Activated naive CD8-positive, alpha-beta T cell treated with anti-CD3 and anti-CD28 coated beads, Interleukin-2, amount 10 ng/mL, durations not matched to agents 7 days and 5 days (primary cell): ENCODE measurements at regions not wholly inside any gene's neighbourhood (a gene's known extent, or its start where the extent isn't known, plus 50 kb on each side); places are given as distances from the start of the nearest gene placed in this dataset.

Source experiments
- ATAC-seq: fragments of 150-1000 bp; cut with Tn5 transposase; one replicate; pipeline ENCODE4 v1.10.0; 2021; ENCODE audit warnings: low read depth, moderate library complexity
- POLR2A ChIA-PET: fragments of 350-600 bp; sonication (Branson Sonifier 250); formaldehyde crosslinking; loops from one replicate; lab custom pipeline; 2021; ENCODE audit warnings: antibody characterized with exemption; lab: Charles Lee
- DNase-seq: peaks from one replicate; pipeline ENCODE4 v3.0.0; 2021
- H3K27ac Mint-ChIP-seq: one replicate; pipeline ENCODE4 v1.8.0; 2022; ENCODE audit warnings: mild to moderate bottlenecking, mixed read lengths
- H3K27me3 Mint-ChIP-seq: one replicate; pipeline ENCODE4 v1.8.0; 2022; ENCODE audit warnings: mild to moderate bottlenecking, moderate library complexity, mixed read lengths
- H3K36me3 Mint-ChIP-seq: one replicate; pipeline ENCODE4 v1.8.0; 2021; ENCODE audit warnings: mild to moderate bottlenecking, mixed read lengths
- H3K4me1 Mint-ChIP-seq: one replicate; pipeline ENCODE4 v1.8.0; 2021; ENCODE audit warnings: mixed read lengths
- H3K4me3 Mint-ChIP-seq: one replicate; pipeline ENCODE4 v1.8.0; 2022; ENCODE audit warnings: mild to moderate bottlenecking, moderate library complexity, mixed read lengths
- H3K9me3 Mint-ChIP-seq: one replicate; pipeline ENCODE4 v1.8.0; 2021; ENCODE audit warnings: mixed read lengths

- DNase-seq, result no peak
- Mint-ChIP-seq H3K9me3 (no peaks in the 10 kb centered on the region), H3K4me3 (no peak overlapping the region), H3K27me3 (no peaks in the 10 kb centered on the region), H3K4me1 (no peaks in the 10 kb centered on the region), H3K27ac (no peak overlapping the region), H3K36me3 (no peaks in the 10 kb centered on the region)
- POLR2A ChIA-PET, result no interaction called here
- no peak for ATAC-seq
Observed at GRCh38 chr18:72063001-72063400, 481.1 kb downstream of the CBLN2 start.

- POLR2A ChIA-PET, result no interaction called here
- Mint-ChIP-seq H3K27ac (no peak overlapping the region), H3K27me3 (no peaks in the 10 kb centered on the region), H3K9me3 (no peaks in the 10 kb centered on the region), H3K4me1 (no peaks in the 10 kb centered on the region), H3K4me3 (no peak overlapping the region), H3K36me3 (no peaks in the 10 kb centered on the region)
- DNase-seq (no peak), ATAC-seq (no peak)
Observed at GRCh38 chr18:72058851-72059250, 485.3 kb downstream of the CBLN2 start.

GRCh38 chr18:72056171-72056570 is 488.0 kb downstream of the CBLN2 start:
- POLR2A ChIA-PET, result no interaction called here
- H3K27me3 Mint-ChIP-seq, result no peaks in the 10 kb centered on the region
- ATAC-seq (no peak), DNase-seq (no peak)
- no peaks in the 10 kb centered on the region for H3K9me3 Mint-ChIP-seq
- no peaks in the 10 kb centered on the region for H3K36me3 Mint-ChIP-seq
- no peaks in the 10 kb centered on the region for H3K4me1 Mint-ChIP-seq
- H3K27ac Mint-ChIP-seq, result no peak overlapping the region
- H3K4me3 Mint-ChIP-seq, result no peak overlapping the region

GRCh38 chr18:72041313-72042032 is 502.7 kb downstream of the CBLN2 start:
- Mint-ChIP-seq H3K36me3 (no peaks in the 10 kb centered on the region), H3K4me1 (no peaks in the 10 kb centered on the region), H3K27me3 (no peaks in the 10 kb centered on the region), H3K27ac (no peak overlapping the region), H3K4me3 (no peak overlapping the region), H3K9me3 (no peaks in the 10 kb centered on the region)
- POLR2A ChIA-PET, result no interaction called here
- ATAC-seq (no peak), DNase-seq (no peak)

GRCh38 chr18:72013427-72013850 is 530.7 kb downstream of the CBLN2 start:
- ATAC-seq, result no peak
- Mint-ChIP-seq H3K4me1 (no peaks in the 10 kb centered on the region), H3K27ac (no peak overlapping the region), H3K36me3 (no peaks in the 10 kb centered on the region), H3K27me3 (no peaks in the 10 kb centered on the region), H3K4me3 (no peak overlapping the region), H3K9me3 (no peaks in the 10 kb centered on the region)
- POLR2A ChIA-PET, result no interaction called here
- no peak for DNase-seq

GRCh38 chr18:71998547-71999097 is 545.5 kb downstream of the CBLN2 start:
- POLR2A ChIA-PET, result no interaction called here
- Mint-ChIP-seq H3K4me3 (no peak overlapping the region), H3K36me3 (no peaks in the 10 kb centered on the region), H3K27me3 (no peaks in the 10 kb centered on the region), H3K9me3 (peaks cover 4% of the 10 kb centered on the region), H3K27ac (no peak overlapping the region), H3K4me1 (no peaks in the 10 kb centered on the region)
- ATAC-seq (no peak), DNase-seq (no peak)

GRCh38 chr18:71995904-71996465 is 548.2 kb downstream of the CBLN2 start:
- Mint-ChIP-seq H3K27me3 (no peaks in the 10 kb centered on the region), H3K27ac (no peak overlapping the region), H3K4me1 (no peaks in the 10 kb centered on the region), H3K4me3 (no peak overlapping the region), H3K36me3 (no peaks in the 10 kb centered on the region), H3K9me3 (peaks cover 3% of the 10 kb centered on the region)
- POLR2A ChIA-PET, result no interaction called here
- ATAC-seq, result no peak
- no peak for DNase-seq

- no peak overlapping the region for H3K27ac Mint-ChIP-seq
- no peak overlapping the region for H3K4me3 Mint-ChIP-seq
- no peaks in the 10 kb centered on the region for H3K36me3 Mint-ChIP-seq
- POLR2A ChIA-PET, result no interaction called here
- no peaks in the 10 kb centered on the region for H3K4me1 Mint-ChIP-seq
- peaks cover 1% of the 10 kb centered on the region for H3K9me3 Mint-ChIP-seq
- ATAC-seq, result no peak
- H3K27me3 Mint-ChIP-seq, result no peaks in the 10 kb centered on the region
- DNase-seq, result no peak
Observed at GRCh38 chr18:71994273-71994672, 549.9 kb downstream of the CBLN2 start.

GRCh38 chr18:71989616-71990015 is 554.5 kb downstream of the CBLN2 start:
- Mint-ChIP-seq H3K4me3 (no peak overlapping the region), H3K4me1 (no peaks in the 10 kb centered on the region), H3K27me3 (no peaks in the 10 kb centered on the region), H3K27ac (no peak overlapping the region), H3K36me3 (no peaks in the 10 kb centered on the region), H3K9me3 (no peaks in the 10 kb centered on the region)
- ATAC-seq (no peak), DNase-seq (no peak)
- POLR2A ChIA-PET, result no interaction called here

GRCh38 chr18:71986351-71987050 is 557.6 kb downstream of the CBLN2 start:
- H3K36me3 Mint-ChIP-seq, result no peaks in the 10 kb centered on the region
- no peaks in the 10 kb centered on the region for H3K9me3 Mint-ChIP-seq
- no peaks in the 10 kb centered on the region for H3K27me3 Mint-ChIP-seq
- POLR2A ChIA-PET, result no interaction called here
- no peak overlapping the region for H3K27ac Mint-ChIP-seq
- ATAC-seq, result no peak
- H3K4me3 Mint-ChIP-seq, result no peak overlapping the region
- no peaks in the 10 kb centered on the region for H3K4me1 Mint-ChIP-seq
- DNase-seq, result no peak

GRCh38 chr18:71976744-71977143 is 567.4 kb downstream of the CBLN2 start:
- no peak for ATAC-seq
- no peaks in the 10 kb centered on the region for H3K36me3 Mint-ChIP-seq
- no peak overlapping the region for H3K27ac Mint-ChIP-seq
- POLR2A ChIA-PET, result no interaction called here
- no peaks in the 10 kb centered on the region for H3K4me1 Mint-ChIP-seq
- no peaks in the 10 kb centered on the region for H3K27me3 Mint-ChIP-seq
- no peak for DNase-seq
- H3K9me3 Mint-ChIP-seq, result no peaks in the 10 kb centered on the region
- H3K4me3 Mint-ChIP-seq, result no peak overlapping the region

GRCh38 chr18:71966791-71967190 is 577.4 kb downstream of the CBLN2 start:
- ATAC-seq (no peak), DNase-seq (no peak)
- H3K27ac Mint-ChIP-seq, result no peak overlapping the region
- no peaks in the 10 kb centered on the region for H3K27me3 Mint-ChIP-seq
- H3K4me1 Mint-ChIP-seq, result no peaks in the 10 kb centered on the region
- no peak overlapping the region for H3K4me3 Mint-ChIP-seq
- H3K9me3 Mint-ChIP-seq, result peaks cover 1% of the 10 kb centered on the region
- no peaks in the 10 kb centered on the region for H3K36me3 Mint-ChIP-seq
- POLR2A ChIA-PET, result no interaction called here

- no peak for ATAC-seq
- H3K4me1 Mint-ChIP-seq, result no peaks in the 10 kb centered on the region
- H3K27me3 Mint-ChIP-seq, result no peaks in the 10 kb centered on the region
- no peak for DNase-seq
- peaks cover 2% of the 10 kb centered on the region for H3K9me3 Mint-ChIP-seq
- H3K27ac Mint-ChIP-seq, result no peak overlapping the region
- no peaks in the 10 kb centered on the region for H3K36me3 Mint-ChIP-seq
- POLR2A ChIA-PET, result no interaction called here
- no peak overlapping the region for H3K4me3 Mint-ChIP-seq
Observed at GRCh38 chr18:71958605-71959004, 585.5 kb downstream of the CBLN2 start.

GRCh38 chr18:71951001-71951400 is 593.1 kb downstream of the CBLN2 start:
- POLR2A ChIA-PET, result no interaction called here
- Mint-ChIP-seq H3K9me3 (no peaks in the 10 kb centered on the region), H3K4me1 (no peaks in the 10 kb centered on the region)

More at GRCh38 chr18:71951001-71951400, 593.1 kb downstream of the CBLN2 start:
- no peaks in the 10 kb centered on the region for H3K36me3 Mint-ChIP-seq
- no peak overlapping the region for H3K4me3 Mint-ChIP-seq
- DNase-seq (no peak), ATAC-seq (no peak)
- no peak overlapping the region for H3K27ac Mint-ChIP-seq
- no peaks in the 10 kb centered on the region for H3K27me3 Mint-ChIP-seq
